SK-N-MC (cell line): ENCODE measurements at regions not wholly inside any gene's neighbourhood (a gene's known extent, or its start where the extent isn't known, plus 50 kb on each side); places are given as distances from the start of the nearest gene placed in this dataset.

Source experiments
- EZH2 ChIP-seq: fragments of 200-600 bp; sonication (generic); IDR thresholded peaks from one replicate; pipeline ENCODE4 v1.6.1; 2017; ENCODE audit warnings: antibody characterized with exemption
- FOXP2 ChIP-seq: optimal IDR thresholded peaks from 2 replicates; pipeline ENCODE3; 2011; ENCODE audit warnings: mild to moderate bottlenecking, moderate library complexity; ENCODE audit not compliant: insufficient read depth; ENCODE audit errors: extremely low read length, control extremely low read depth
- POLR2AphosphoS5 ChIP-seq: IDR thresholded peaks from 2 replicates; pipeline ENCODE4 v1.6.1; 2012; ENCODE audit warnings: mild to moderate bottlenecking, low read depth, low read length, borderline replicate concordance

GRCh38 chr6:120805276-120805675, 529.0 kb downstream of the TBC1D32 start:
- TF ChIP-seq POLR2AphosphoS5, result no peak
- TF ChIP-seq EZH2, result no peak
- no peak for TF ChIP-seq FOXP2
